ENCODE measurements at regions not wholly inside any gene's neighbourhood (a gene's known extent, or its start where the extent isn't known, plus 50 kb on each side); places are given as distances from the start of the nearest gene placed in this dataset.

DNA sequence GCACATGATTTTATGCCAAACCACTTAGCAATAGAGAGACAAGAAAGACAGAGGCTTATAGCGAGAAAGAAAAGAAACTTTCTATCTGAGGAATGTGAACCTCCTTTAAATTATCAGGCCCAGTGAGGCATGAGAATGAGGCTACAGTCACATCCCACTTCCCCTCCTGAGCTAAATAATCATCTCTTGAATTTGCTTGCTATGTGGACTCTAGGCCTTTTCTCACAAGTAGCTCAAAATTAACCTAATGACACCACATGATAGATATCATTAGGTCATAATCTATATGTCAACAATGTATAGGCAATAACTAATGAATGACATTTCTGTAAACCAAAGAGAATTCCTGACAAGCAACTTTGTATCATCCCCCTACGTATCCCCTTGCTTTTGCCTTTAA, 301.5 kb upstream of the MGAT5 start:
- DNase-seq, result no peak

DNA sequence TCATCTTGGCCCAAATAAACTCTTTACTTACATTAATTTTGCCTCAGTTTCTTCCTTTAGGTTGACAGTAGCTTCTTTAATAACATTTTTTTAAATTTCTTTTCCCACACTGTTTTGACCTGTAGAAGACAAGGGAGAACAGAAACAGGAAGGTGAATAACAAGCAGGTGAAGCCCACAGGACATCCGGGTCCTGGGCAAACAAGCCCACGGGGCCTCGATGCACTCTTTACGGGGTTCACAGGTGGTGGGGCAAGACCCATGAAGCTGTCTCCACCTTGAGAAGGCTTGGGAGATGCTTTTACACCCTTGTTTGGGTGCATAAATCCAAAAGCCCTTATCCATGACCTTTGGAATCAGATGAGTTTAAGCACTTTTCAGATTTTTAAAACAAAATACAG, 301.0 kb upstream of the MGAT5 start:
- DNase-seq, result no peak

DNA sequence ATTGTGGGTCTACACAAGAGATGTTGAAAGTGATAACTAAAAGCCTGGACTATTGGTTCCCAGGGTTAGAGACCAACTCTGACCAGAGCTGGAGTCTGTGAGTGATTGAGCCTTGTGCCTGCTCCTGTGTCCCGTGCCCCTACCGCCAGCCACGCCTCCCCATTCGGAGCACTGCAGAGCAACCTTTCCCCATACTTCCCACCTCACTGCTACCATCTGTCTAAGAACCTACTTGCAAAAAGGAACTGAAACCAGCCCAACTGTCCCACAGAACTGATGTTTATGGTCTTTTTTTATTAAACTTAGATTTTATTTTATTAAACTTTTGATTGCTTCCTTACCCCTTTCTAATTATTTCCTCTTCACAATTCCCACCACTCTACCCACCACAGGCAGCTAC, 300.3 kb upstream of the MGAT5 start:
- DNase-seq, result no peak

DNA sequence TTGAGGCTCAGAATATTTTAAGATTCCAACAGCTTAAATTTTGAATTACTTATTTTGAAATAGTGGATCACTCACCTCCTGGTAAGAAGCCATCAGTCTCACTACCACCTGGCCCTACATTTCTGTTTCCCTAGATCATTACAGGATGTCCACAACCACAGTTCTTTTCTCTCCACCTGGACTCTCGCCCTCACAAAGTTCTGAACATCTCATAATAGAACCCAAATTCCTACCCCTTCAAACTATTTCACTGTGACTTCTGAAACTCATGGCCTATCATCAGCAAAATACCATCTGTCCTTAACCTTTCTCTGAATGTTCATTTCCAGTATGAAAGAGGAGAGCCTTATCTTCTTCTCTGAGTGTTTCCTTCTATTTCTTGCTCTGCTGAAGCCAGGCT, 299.2 kb upstream of the MGAT5 start:
- no peak for DNase-seq

DNA sequence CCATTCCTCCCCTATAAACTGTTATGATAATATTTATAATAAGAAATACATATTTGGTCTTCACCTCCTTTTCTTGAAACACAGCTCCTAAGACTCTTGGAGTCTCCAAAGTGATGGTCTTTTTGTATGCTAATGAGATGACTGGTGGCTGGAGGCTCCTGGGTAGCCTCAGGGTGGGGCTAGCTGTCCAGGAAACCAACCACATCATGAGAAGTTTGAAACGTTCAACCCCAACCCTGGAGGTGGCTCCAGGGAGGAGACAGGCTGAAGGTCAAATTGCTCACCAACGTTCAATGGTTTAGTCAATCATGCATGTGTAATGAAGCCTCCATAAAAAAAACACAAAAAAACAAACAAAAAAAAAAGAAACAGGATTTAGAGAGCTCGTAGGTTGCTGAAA, 298.7 kb upstream of the MGAT5 start:
- DNase-seq, result no peak

DNA sequence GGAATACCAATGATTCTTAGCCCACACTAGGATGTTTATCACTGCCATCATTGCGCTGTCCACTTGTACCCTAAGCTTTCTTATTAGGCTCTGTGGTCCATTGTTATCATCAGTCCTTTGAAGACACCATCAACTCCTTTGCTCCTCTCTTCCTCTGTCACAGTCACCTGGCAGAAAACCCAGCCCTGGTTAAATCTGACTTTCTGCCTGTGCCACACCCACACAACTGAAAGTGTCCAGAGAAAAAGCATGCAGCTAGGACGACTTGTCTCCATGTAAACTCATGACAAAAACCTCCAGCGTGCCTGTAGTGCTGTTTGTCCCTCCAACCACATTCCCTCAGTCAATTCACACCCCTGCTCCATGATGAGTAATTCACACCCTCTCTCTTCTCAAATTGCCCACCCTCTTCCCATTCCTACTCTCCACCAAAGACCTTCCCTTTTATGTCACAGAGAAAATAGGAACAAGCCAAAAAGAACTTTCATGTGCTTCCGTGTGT, 297.4 kb upstream of the MGAT5 start:
- DNase-seq, result no peak

DNA sequence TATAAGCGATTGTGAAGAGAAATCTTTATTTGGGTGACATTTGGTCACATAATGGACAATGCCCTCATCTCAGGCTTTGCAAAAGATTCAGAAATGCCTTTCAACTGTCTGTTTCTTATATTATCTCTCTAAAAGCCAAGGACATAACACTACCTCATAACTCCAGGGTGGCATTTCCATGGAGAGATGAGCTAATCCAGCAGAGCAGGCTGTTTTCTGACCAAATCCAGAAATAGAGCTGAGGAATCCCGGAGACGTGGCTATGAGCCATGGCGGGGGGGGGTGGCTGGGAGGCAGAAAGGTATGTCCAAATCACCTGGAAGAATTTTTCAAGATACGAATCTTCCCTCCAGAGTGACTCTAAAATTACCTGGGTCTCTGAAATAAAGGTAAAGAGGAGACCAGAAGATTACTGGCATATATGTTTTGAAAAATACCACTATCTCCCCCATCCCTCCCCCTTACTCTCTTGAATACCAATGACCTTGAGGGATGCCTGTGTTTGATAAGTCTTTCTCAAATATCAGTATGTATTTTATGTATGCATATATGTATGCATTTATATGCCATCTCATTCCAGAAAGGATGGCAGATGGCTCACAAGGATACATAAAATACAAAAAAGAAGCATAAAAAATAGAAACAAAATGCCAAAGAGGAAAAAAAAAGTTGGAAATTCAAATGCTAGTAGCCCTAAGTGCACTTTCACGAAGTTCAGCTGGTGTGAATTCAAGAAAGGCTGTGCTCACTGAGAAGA, 296.0 kb upstream of the MGAT5 start:
- no peak for DNase-seq

DNA sequence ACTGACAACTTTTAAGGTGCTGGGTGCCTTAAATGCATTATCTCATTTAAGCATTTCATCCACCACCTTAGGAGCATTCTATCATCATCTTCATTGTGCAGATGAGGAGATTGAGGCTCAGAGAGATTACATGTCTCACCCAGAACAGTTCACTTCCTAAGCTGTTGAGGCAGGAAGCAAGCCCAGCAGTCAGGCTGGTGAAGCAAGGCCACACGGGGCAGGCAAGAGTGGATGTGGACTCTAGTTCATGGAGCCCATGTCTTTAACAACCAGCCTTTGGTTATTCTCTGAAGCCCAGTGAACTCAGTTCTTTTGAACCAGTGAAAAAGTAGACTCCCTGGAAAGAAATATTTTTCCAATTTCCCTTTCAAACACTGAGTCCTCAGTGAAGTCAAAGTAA, 294.8 kb upstream of the MGAT5 start:
- no peak for DNase-seq

DNA sequence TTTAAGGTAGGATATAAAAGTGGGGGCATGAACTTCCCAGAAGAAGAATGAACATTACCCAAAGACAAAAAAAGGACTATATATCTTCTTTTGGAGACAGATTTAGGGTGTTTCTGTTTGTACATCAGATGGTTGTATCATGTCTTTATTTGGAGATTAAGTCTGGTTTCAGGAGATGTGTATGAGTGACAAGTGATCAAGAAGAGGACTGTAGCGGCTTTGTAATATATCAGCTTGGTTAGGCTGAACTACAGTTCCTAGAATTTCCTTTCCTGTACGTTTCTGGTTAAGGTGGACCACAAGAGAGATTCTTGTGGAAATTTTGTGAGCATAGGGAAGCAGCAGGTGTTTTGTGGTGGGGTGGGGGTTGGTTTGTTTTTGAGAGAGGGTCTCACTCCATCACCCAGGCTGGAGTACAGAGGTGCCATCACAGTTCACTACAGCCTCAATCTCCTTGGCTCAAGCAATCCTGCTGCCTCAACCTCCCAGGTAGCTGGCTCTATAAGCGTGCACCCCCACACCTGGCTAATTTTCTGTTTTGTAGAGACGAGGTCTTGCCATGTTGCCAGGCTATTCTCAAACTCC, 287.1 kb upstream of the MGAT5 start:
- no peak for DNase-seq

DNA sequence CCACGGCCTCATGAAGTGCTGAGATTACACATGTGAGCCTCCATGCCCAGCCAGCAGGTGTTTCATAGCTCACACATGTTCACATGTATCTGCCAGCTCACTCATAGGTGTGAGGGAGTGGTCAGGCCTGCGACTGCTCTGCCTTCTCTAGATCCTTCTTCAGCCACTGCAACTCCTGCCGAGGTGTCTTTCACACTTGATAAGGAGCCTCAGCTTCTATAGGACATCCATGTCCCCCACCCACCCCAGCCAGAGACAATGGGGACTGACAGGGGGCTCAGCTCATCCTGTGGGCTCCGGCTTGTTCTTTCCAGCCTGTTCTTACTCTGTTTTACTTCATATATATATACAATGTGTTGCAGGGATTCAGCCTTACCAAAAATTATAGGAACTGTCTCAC, 286.5 kb upstream of the MGAT5 start:
- DNase-seq, result no peak

DNA sequence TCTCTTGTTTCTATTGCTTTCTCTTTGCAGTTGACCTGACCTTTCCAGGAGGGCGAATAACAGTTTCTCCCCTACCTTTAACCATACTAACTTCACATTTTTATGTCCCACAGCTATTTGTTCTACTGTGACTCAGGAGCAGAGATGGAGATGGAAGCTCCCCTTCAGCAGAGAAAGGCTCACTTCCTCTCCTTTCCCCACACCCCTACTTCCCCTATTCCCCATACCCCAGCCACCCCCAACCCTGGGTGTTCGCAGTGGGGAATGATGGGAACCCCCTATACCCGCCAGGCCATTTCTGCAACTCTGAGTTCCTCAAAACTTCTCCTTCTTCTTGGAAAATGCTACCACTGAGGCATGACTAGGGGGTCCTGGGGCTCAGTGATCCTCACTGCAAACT, 285.4 kb upstream of the MGAT5 start:
- DNase-seq, result no peak

DNA sequence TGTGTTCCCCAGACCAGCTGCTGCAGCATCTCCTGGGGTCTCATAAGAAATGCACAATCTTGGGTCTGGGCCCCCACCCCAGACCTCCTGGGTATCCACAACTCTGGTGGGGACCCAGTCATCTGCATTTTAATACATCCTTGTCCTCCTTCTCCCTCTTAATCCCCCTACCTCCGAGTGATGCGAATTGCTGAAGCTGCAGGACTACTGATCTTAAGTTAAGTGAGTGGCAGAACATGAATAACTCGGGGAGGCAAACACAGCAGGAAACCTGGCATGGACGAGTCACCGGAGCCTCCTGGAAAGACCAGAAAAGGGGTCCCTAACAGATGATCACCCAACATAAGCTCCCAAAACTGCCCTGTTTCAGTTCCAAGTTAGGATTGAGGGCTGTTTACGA, 283.2 kb upstream of the MGAT5 start:
- no peak for DNase-seq

DNA sequence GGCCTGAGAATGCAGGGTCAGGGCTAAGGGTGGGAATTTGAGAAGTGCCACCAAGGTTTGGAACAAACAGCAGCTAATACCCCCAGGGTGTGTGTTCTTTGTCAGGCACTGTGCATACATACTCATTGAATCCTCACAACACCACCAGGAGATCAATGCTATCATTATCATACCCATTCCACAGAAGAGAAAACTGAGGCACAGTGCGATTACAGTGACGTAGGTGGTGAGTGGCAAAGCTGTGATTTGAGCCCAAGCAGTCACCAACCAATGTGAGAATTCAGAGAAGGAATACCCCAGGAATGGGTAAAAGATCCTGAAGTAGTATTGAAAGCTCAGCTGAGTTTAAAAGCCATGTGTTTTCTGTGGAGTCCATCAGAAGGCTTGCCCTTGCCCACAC, 281.6 kb upstream of the MGAT5 start:
- no peak for DNase-seq

DNA sequence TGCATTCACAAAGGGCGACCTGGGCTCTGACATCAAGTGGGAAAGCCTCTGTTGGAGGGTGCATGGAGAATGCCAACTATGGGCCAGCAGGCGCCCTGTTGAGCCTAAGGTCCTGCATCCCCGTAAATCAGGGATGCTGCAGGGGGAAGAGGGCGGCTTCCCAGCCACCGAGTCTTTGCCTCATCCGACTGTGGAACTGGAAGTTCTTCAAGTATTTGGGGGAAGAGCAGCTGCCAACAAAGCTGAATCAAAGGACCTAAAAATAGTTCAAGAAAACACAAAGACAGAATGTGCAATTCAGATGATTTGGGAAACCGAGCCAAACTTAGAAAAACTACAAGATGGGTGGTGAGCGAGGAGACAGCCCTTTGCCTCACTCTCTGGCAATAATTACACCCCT, 281.1 kb upstream of the MGAT5 start:
- no peak for DNase-seq

DNA sequence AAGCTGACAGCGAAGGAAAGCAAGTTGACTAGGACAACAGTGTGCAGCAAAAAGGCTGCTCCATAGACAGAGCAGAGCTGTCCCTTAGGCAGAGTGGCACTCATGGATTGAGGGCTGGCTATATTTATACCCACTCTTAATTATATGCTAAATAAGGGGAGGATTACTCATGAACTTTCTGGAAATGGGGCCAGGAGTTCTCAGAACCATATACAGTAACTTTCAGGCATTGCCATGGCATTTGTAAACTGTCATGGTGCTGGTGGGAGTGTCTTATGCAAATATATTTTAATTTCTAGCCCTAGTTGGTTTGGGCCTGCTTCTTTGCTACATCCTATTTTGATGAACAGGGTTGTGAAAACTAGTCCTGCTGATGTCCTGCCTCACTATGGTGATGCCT, 279.5 kb upstream of the MGAT5 start:
- DNase-seq, result no peak

DNA sequence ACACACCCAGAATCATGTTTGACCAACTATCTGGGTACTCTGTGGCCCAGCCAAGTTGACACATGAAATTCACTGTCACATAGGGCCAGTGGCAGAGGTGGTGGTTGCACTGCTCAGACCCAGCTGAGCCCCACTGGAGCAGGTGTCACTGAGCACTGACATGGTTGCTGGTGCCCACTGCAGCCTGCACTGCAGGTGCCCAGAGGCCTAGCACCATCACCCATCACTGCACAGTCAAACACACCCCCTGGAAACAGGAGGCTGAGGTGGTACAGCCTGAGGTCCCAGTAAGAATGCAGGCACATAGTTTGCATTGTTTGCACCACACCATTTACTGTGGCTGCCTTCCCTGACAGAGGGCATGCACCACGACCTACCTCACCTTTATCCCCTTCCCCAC, 278.7 kb upstream of the MGAT5 start:
- DNase-seq, result no peak

DNA sequence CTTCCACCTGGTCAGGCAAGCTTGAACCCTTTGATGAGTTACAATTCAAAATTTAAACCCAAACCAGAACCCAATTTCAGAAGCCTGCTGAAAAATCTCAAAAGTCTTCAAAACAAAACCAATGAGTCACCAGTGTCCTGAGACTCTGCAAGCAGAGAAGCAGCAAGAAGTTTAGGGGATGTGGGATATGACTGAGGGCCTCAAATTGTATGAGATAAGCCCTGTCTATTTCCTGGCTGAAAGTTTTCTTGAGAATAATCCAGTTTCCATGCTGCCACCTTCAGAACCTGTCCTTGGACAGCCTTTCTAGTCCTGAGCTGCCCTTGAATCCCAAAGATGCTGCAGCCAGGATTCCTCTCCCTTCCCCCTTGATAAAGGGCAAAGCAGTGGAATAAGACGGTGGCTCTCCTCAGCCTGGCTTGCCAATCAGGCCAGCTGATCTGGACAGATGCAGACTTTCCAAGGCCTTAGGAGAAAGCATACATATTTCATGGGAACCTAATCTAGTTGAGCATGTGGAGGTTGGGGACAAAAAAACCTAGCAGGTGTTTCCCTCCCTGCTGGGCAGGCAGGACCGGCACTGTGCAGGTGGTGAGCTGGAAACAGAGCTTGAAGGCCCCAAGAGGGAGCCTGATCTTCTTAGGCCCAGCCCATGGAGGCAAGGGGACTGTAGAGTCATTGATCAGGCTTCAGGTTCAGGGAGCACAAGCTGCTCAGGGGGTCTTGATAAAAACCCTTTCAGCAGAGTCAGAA, 278.0 kb upstream of the MGAT5 start:
- DNase-seq, result no peak

DNA sequence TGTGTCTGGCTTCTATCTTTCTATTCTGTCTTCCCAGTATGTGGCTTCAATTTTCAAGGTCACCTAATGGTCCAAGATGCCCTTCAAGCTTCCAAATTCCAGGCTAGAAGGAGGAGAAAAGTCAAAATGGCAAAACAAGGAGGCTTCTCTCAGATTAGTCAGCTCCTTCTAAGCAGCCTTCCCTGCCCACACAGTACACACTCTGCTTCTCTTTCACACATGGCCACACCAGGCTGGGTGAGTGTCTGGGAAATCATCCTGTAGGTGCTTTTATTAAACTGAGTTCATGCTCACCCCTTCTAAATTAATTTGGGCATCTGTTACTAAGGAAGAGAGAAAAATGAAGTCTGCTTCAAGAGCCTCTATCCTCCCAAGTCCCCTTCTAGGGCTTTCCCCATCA, 277.2 kb upstream of the MGAT5 start:
- no peak for DNase-seq

DNA sequence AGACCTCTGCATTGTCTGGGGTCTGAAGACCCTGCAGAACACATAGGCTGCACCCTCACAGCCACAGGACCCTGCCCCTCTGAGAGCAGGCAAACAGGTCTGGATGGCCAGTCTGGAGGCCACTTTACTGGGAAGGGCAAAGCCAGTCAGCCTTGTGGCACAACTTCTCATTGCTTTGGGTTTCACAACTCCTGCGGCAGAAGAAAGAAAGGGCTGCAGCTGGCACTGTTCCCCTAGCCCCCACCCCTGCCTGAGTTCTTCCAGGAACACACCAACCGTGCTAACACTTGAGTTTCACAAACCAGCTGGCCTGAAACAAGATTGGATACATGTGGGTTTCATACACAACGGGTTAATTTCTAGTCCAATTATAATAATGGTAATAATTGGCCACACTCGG, 276.5 kb upstream of the MGAT5 start:
- DNase-seq, result peak; percentile 52

DNA sequence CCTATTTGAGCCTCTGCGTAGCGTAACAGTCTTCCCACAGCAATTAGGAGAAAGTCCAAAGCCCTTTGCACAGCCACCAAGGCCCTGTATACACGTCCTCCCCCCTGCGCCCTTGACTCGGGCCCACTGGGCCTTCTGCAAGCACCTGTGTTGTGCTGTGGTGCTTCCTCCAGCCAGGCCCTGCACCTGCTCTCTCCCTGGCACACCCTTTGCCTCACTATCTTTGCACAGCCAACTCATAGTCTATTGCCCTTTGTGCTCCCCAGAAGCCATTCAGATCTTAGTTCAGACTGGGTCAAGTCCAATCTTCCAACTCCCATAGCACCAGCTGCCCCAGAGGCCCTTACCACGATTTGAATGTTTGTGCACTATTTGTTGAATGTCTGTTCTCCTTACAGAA, 271.6 kb upstream of the MGAT5 start:
- DNase-seq, result no peak

DNA sequence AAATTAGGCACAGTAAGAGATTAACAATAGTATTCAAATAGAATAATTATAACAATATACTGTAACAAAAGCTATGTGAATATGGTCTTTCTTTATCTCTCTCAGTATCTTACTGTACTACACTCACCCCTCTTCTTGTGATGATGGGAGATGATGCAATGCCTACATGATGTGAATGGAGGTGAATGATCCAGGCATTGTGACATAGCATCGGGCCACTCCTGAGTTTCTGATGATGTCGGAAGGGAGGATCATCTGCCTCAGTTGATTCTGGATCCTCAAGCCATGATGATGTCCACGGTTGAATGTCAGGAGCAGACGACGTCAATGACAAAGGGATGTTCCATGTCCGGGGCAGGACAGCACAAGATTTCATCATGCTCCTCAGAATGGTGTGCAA, 268.3 kb upstream of the MGAT5 start:
- no peak for DNase-seq

DNA sequence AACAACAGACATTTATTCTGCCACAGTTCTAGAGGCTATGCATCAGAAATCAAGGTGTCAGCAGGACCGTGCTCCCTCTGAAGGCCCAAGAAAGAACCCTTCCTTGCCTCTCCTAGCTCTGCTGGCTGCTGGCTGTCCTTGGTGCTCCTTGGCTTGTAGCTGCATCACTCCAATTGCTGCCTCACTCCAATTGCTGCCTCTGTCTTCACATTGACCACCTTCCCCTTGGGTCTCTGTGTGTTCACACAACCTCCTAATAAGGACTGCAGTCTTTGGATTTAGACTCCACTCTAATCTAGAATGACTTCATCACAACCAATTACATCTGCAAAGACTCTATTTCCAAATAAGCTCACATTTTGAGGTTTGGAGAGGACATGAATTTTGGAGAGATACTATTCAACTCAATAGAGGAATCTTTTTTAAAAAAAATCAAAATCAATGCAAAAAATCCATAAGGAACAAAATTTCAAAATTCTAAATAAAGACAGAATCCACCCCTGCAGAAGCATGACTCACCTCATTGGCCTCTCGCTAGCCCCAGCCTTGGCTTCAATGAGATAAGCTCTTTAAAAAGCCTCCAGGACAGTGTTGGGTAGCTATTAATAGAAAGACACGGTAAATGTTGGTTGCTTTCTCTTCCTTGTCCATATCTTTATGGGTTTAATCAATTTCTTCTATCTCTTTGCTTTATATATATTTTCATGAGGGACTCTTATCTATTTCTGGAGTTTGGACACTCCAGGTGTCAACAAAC, 267.6 kb upstream of the MGAT5 start:
- DNase-seq, result no peak

All from GF-D8 (cell line).